Uterus (tissue), 3 donors: ENCODE measurements at regions not wholly inside any gene's neighbourhood (a gene's known extent, or its start where the extent isn't known, plus 50 kb on each side); places are given as distances from the start of the nearest gene placed in this dataset.

Experiments used
- DNase-seq, 2 donors: peaks; one replicate each; pipeline ENCODE4 v3.0.0-alpha.2; 2019 to 2020
- H3K27ac ChIP-seq, 2 donors: fragments of 200-600 bp; sonication (generic); 1 replicate in 1 of 2; 2 replicates in 1 of 2; pipeline ENCODE4 v1.5.1; 2016 to 2018
- H3K27me3 ChIP-seq, 2 donors: fragments of 200-600 bp; sonication (generic); one replicate each; pipeline ENCODE4 v1.5.1; 2018 to 2019; ENCODE audit warnings: control low read depth in 1 of 2
- H3K36me3 ChIP-seq, 2 donors: fragments of 200-600 bp; sonication (generic); one replicate each; pipeline ENCODE4 v1.5.1; 2019; ENCODE audit warnings: control low read depth in 1 of 2
- H3K4me1 ChIP-seq, 2 donors: fragments of 200-600 bp; sonication (generic); one replicate each; pipeline ENCODE4 v1.5.1; 2018 to 2019; ENCODE audit warnings: control low read depth in 1 of 2
- H3K4me3 ChIP-seq, 2 donors: fragments of 200-600 bp; sonication (generic); 1 replicate in 1 of 2; 2 replicates in 1 of 2; pipeline ENCODE4 v1.5.1; 2018 to 2019; ENCODE audit warnings: mild to moderate bottlenecking in 1 of 2
- H3K9me3 ChIP-seq, 2 donors: fragments of 200-600 bp; sonication (generic); one replicate each; pipeline ENCODE4 v1.5.1; 2019; ENCODE audit warnings: control low read depth in 1 of 2
- CTCF ChIP-seq, 4 experiments: fragments of 200-600 bp in 2 of 4; fragments of 450-650 bp in 2 of 4; sonication (generic) in 2 of 4; IDR thresholded peaks; one replicate each; pipeline ENCODE4 v1.5.1; 2016 to 2019; ENCODE audit warnings: antibody characterized with exemption in 4 of 4, mild to moderate bottlenecking in 2 of 4, moderate library complexity in 1 of 4
- POLR2A ChIP-seq, 2 donors: fragments of 450-650 bp; IDR thresholded peaks; one replicate each; pipeline ENCODE4 v1.6.1; 2016; ENCODE audit warnings: antibody characterized with exemption in 2 of 2, mild to moderate bottlenecking in 1 of 2, moderate library complexity in 1 of 2
- intact Hi-C: fragments of 100-400 bp; cut with DNase I; formaldehyde crosslinking; loops from one replicate; pipeline ENCODE4 v1.15.1; 2023; ENCODE audit warnings: low total_unique reads
- donor health status: DM: yes; HTN: yes; CAD: no.

- TF ChIP-seq CTCF (IDR thresholded peaks at IDR 0.05) (no peak), POLR2A (IDR thresholded peaks at IDR 0.05) (no peak)
Measured at GRCh38 chr2:236871500-236872001, 214.1 kb upstream of the COPS8 start.

GRCh38 chr2:236872015-236872414 is 213.7 kb upstream of the COPS8 start:
- no peak overlapping the region for H3K27ac ChIP-seq
- H3K4me1 ChIP-seq = no peaks in the 10 kb centered on the region
- intact Hi-C loops = no loop called here
- H3K4me3 ChIP-seq = no peak overlapping the region
- H3K9me3 ChIP-seq = no peaks in the 10 kb centered on the region
- DNase-seq = no peak
- H3K36me3 ChIP-seq = no peaks in the 10 kb centered on the region
- H3K27me3 ChIP-seq = no peaks in the 10 kb centered on the region
- TF ChIP-seq POLR2A (IDR thresholded peaks at IDR 0.05) (no peak), CTCF (IDR thresholded peaks at IDR 0.05) (no peak)

More at GRCh38 chr2:236871500-236872001, 214.1 kb upstream of the COPS8 start:
- H3K4me1 ChIP-seq = no peaks in the 10 kb centered on the region
- DNase-seq = peak in 1 of 2 donors; percentile 36
- no peak overlapping the region for H3K4me3 ChIP-seq
- intact Hi-C loops = no loop called here
- no peaks in the 10 kb centered on the region for H3K36me3 ChIP-seq
- no peaks in the 10 kb centered on the region for H3K27me3 ChIP-seq
- H3K9me3 ChIP-seq = no peaks in the 10 kb centered on the region
- no peak overlapping the region for H3K27ac ChIP-seq

GRCh38 chr2:236872981-236873380 is 212.7 kb upstream of the COPS8 start:
- Histone ChIP-seq H3K27ac (no peak overlapping the region), H3K27me3 (no peaks in the 10 kb centered on the region)
- intact Hi-C loops = no loop called here

GRCh38 chr2:236873636-236874035 is 212.1 kb upstream of the COPS8 start:
- Histone ChIP-seq H3K4me3 (no peak overlapping the region), H3K4me1 (no peaks in the 10 kb centered on the region), H3K27me3 (no peaks in the 10 kb centered on the region), H3K27ac (no peak overlapping the region), H3K36me3 (no peaks in the 10 kb centered on the region), H3K9me3 (no peaks in the 10 kb centered on the region)
- no peak for DNase-seq
- TF ChIP-seq POLR2A (IDR thresholded peaks at IDR 0.05) (no peak), CTCF (IDR thresholded peaks at IDR 0.05) (no peak)
- intact Hi-C loops = no loop called here

More at GRCh38 chr2:236872981-236873380, 212.7 kb upstream of the COPS8 start:
- no peak for TF ChIP-seq POLR2A (IDR thresholded peaks at IDR 0.05)
- TF ChIP-seq CTCF (IDR thresholded peaks at IDR 0.05) = no peak
- Histone ChIP-seq H3K9me3 (no peaks in the 10 kb centered on the region), H3K4me3 (no peak overlapping the region), H3K36me3 (no peaks in the 10 kb centered on the region), H3K4me1 (no peaks in the 10 kb centered on the region)
- DNase-seq = no peak

GRCh38 chr2:236874866-236875481 is 210.7 kb upstream of the COPS8 start:
- TF ChIP-seq CTCF (IDR thresholded peaks at IDR 0.05) (no peak), POLR2A (IDR thresholded peaks at IDR 0.05) (no peak)
- no peak for DNase-seq
- H3K36me3 ChIP-seq = no peaks in the 10 kb centered on the region
- intact Hi-C loops = no loop called here
- H3K27ac ChIP-seq = no peak overlapping the region
- no peaks in the 10 kb centered on the region for H3K27me3 ChIP-seq
- H3K9me3 ChIP-seq = no peaks in the 10 kb centered on the region
- no peak overlapping the region for H3K4me3 ChIP-seq
- no peaks in the 10 kb centered on the region for H3K4me1 ChIP-seq
